ENCODE measurements at regions not wholly inside any gene's neighbourhood (a gene's known extent, or its start where the extent isn't known, plus 50 kb on each side); places are given as distances from the start of the nearest gene placed in this dataset.
A peak's percentile ranks its signal among the peaks of the same experiment; 100 is the strongest.

- Histone ChIP-seq H3K27ac (no peak overlapping the region), H3K4me1 (peaks cover 11% of the 10 kb centered on the region), H3K4me3 (no peak overlapping the region), H3K36me3 (no peaks in the 10 kb centered on the region), H3K9me3 (no peaks in the 10 kb centered on the region), H3K27me3 (no peaks in the 10 kb centered on the region)
- intact Hi-C loops (cut with DNase I): no loop called here
- no peak for DNase-seq (ENCODE audit: extremely low spot score in 2 of 2)
- no peak for TF ChIP-seq CTCF (IDR thresholded peaks at IDR 0.05)
- no peak for TF ChIP-seq POLR2A (IDR thresholded peaks at IDR 0.05)
- TF ChIP-seq POLR2AphosphoS5 (IDR thresholded peaks at IDR 0.05; ENCODE audit: insufficient read depth in 1 of 2, low read depth in 1 of 2): no peak
Measured at GRCh38 chr7:71015252-71015900, 116.6 kb upstream of the GALNT17 start.

GRCh38 chr7:71016401-71016800, 115.5 kb upstream of the GALNT17 start:
- intact Hi-C loops (cut with DNase I): no loop called here
- Histone ChIP-seq H3K4me3 (no peak overlapping the region), H3K9me3 (no peaks in the 10 kb centered on the region), H3K4me1 (peaks cover 11% of the 10 kb centered on the region), H3K36me3 (no peaks in the 10 kb centered on the region), H3K27me3 (no peaks in the 10 kb centered on the region), H3K27ac (no peak overlapping the region)
- TF ChIP-seq CTCF (IDR thresholded peaks at IDR 0.05) (no peak), POLR2A (IDR thresholded peaks at IDR 0.05) (no peak), POLR2AphosphoS5 (IDR thresholded peaks at IDR 0.05; ENCODE audit: insufficient read depth in 1 of 2, low read depth in 1 of 2) (no peak)
- DNase-seq (ENCODE audit: extremely low spot score in 2 of 2): no peak

DNA sequence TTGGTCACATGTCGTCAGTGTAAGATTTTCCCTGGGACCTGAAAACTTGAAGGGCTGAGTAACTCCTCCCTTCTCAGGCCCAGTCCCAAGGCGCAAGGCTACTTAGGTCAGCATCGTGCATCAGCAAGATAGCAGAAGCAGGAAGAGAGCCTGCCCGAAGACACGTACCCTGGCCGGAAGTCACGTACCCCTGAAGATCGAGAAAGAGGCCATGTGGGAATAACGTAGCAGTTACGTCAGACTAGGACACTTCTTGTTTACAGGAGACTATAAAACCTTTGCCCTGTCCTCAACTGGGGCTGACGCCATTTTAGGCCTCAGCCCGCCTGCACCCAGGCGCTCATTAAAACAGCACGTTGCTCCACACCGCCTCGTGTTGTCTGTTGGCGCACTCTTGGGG, 114.3 kb upstream of the GALNT17 start:
- Histone ChIP-seq H3K27ac (no peak overlapping the region), H3K4me1 (peaks cover 11% of the 10 kb centered on the region), H3K4me3 (no peak overlapping the region), H3K9me3 (no peaks in the 10 kb centered on the region), H3K27me3 (no peaks in the 10 kb centered on the region), H3K36me3 (no peaks in the 10 kb centered on the region)
- no peak for DNase-seq (ENCODE audit: extremely low spot score in 2 of 2)
- intact Hi-C loops (cut with DNase I): no loop called here
- TF ChIP-seq CTCF (IDR thresholded peaks at IDR 0.05): no peak
- no peak for TF ChIP-seq POLR2AphosphoS5 (IDR thresholded peaks at IDR 0.05; ENCODE audit: insufficient read depth in 1 of 2, low read depth in 1 of 2)
- no peak for TF ChIP-seq POLR2A (IDR thresholded peaks at IDR 0.05)

GRCh38 chr7:71019706-71020105, 112.2 kb upstream of the GALNT17 start:
- no peak for DNase-seq (ENCODE audit: extremely low spot score in 2 of 2)

More at GRCh38 chr7:71019706-71020105, 112.2 kb upstream of the GALNT17 start:
- Histone ChIP-seq H3K4me3 (no peak overlapping the region), H3K27me3 (no peaks in the 10 kb centered on the region), H3K9me3 (no peaks in the 10 kb centered on the region), H3K27ac (peak overlapping the region; percentile 77), H3K36me3 (no peaks in the 10 kb centered on the region), H3K4me1 (peaks cover 11% of the 10 kb centered on the region)
- TF ChIP-seq POLR2A (IDR thresholded peaks at IDR 0.05): no peak
- TF ChIP-seq POLR2AphosphoS5 (IDR thresholded peaks at IDR 0.05; ENCODE audit: insufficient read depth in 1 of 2, low read depth in 1 of 2): peak in 1 of 2 donors; percentile 67
- peak in 1 of 3 experiments; percentile 12 for TF ChIP-seq CTCF (IDR thresholded peaks at IDR 0.05)
- intact Hi-C loops (cut with DNase I): no loop called here

Measured in vagina (tissue), 2 donors.